ENCODE measurements at regions not wholly inside any gene's neighbourhood (a gene's known extent, or its start where the extent isn't known, plus 50 kb on each side); places are given as distances from the start of the nearest gene placed in this dataset.

DNA sequence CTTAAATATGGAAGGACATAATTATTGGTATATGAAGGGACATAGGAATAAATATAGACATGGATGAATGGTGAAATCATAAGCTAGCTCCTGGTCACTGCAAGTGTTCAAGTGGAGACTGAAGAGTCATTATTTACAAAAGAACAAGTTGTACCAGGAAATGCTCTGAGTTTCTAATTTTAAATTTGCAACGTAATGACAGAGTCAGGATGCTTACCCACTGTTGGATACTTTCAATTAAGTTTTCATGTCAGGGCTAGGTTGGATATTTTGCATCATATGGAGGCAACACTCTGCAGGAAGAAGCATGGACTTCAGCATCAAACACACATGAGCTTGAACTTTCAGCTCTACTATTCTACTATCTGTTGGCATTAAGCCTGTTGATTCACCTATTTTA is 499.6 kb upstream of the C1orf87 start:
- TF ChIP-seq ZNF8 (CRISPR knock-in tag; IDR thresholded peaks at IDR 0.05) = no peak
- no peak for TF ChIP-seq ZC3H10 (CRISPR knock-in tag; IDR thresholded peaks at IDR 0.05)
- TF ChIP-seq, protein P1, sequence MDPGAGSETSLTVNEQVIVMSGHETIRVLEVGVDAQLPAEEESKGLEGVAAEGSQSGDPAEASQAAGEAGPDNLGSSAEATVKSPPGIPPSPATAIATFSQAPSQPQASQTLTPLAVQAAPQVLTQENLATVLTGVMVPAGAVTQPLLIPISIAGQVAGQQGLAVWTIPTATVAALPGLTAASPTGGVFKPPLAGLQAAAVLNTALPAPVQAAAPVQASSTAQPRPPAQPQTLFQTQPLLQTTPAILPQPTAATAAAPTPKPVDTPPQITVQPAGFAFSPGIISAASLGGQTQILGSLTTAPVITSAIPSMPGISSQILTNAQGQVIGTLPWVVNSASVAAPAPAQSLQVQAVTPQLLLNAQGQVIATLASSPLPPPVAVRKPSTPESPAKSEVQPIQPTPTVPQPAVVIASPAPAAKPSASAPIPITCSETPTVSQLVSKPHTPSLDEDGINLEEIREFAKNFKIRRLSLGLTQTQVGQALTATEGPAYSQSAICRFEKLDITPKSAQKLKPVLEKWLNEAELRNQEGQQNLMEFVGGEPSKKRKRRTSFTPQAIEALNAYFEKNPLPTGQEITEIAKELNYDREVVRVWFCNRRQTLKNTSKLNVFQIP (CRISPR knock-in tag; IDR thresholded peaks at IDR 0.05; ENCODE audit: borderline replicate concordance, low read depth) = no peak
- TF ChIP-seq OSR1 (CRISPR knock-in tag; IDR thresholded peaks at IDR 0.05) = no peak
- TF ChIP-seq CSDC2 (CRISPR knock-in tag; IDR thresholded peaks at IDR 0.05) = no peak
- TF ChIP-seq GLIS3 (CRISPR knock-in tag; IDR thresholded peaks at IDR 0.05) = no peak
- TF ChIP-seq ESRRG (CRISPR knock-in tag; IDR thresholded peaks at IDR 0.05) = no peak
- TF ChIP-seq PPARA (CRISPR knock-in tag; IDR thresholded peaks at IDR 0.05; ENCODE audit: borderline replicate concordance) = no peak
- TF ChIP-seq SNAI2 (CRISPR knock-in tag; IDR thresholded peaks at IDR 0.05) = no peak
- no peak for TF ChIP-seq ZNF70 (CRISPR knock-in tag; IDR thresholded peaks at IDR 0.05)
- TF ChIP-seq BACH2 (CRISPR knock-in tag; IDR thresholded peaks at IDR 0.05; ENCODE audit: borderline replicate concordance) = no peak
- TF ChIP-seq RARB (CRISPR knock-in tag; IDR thresholded peaks at IDR 0.05) = no peak
- TF ChIP-seq ZFP30 (CRISPR knock-in tag; IDR thresholded peaks at IDR 0.05) = no peak
- no peak for TF ChIP-seq TOX (CRISPR knock-in tag; IDR thresholded peaks at IDR 0.05; ENCODE audit: borderline replicate concordance)
- no peak for ATAC-seq

DNA sequence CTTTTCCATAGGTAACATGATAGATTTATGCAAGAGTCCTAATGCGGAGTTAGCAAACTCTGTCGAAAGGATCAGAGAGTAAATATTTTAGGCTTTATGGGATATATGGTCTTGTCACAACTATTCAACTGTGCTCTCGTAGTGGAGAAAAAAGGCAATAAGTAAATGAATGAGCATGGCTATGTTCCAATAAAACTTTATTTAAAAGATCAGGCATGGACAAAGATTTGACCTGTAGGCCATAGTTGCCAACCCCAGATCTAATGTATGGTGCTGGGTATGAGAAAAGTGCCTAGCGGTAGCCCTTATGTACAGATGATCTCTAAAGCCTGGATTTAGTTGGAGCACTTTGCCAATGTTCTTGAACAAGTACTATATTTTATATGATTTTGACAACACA is 498.8 kb upstream of the C1orf87 start:
- no peak for TF ChIP-seq TCF4 (CRISPR knock-in tag; IDR thresholded peaks at IDR 0.05; ENCODE audit: borderline replicate concordance)
- TF ChIP-seq, protein P2, sequence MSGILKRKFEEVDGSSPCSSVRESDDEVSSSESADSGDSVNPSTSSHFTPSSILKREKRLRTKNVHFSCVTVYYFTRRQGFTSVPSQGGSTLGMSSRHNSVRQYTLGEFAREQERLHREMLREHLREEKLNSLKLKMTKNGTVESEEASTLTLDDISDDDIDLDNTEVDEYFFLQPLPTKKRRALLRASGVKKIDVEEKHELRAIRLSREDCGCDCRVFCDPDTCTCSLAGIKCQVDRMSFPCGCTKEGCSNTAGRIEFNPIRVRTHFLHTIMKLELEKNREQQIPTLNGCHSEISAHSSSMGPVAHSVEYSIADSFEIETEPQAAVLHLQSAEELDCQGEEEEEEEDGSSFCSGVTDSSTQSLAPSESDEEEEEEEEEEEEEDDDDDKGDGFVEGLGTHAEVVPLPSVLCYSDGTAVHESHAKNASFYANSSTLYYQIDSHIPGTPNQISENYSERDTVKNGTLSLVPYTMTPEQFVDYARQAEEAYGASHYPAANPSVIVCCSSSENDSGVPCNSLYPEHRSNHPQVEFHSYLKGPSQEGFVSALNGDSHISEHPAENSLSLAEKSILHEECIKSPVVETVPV (CRISPR knock-in tag; IDR thresholded peaks at IDR 0.05) = no peak
- TF ChIP-seq TOX (CRISPR knock-in tag; IDR thresholded peaks at IDR 0.05; ENCODE audit: borderline replicate concordance) = no peak
- no peak for TF ChIP-seq ESRRG (CRISPR knock-in tag; IDR thresholded peaks at IDR 0.05)
- TF ChIP-seq, protein P3, sequence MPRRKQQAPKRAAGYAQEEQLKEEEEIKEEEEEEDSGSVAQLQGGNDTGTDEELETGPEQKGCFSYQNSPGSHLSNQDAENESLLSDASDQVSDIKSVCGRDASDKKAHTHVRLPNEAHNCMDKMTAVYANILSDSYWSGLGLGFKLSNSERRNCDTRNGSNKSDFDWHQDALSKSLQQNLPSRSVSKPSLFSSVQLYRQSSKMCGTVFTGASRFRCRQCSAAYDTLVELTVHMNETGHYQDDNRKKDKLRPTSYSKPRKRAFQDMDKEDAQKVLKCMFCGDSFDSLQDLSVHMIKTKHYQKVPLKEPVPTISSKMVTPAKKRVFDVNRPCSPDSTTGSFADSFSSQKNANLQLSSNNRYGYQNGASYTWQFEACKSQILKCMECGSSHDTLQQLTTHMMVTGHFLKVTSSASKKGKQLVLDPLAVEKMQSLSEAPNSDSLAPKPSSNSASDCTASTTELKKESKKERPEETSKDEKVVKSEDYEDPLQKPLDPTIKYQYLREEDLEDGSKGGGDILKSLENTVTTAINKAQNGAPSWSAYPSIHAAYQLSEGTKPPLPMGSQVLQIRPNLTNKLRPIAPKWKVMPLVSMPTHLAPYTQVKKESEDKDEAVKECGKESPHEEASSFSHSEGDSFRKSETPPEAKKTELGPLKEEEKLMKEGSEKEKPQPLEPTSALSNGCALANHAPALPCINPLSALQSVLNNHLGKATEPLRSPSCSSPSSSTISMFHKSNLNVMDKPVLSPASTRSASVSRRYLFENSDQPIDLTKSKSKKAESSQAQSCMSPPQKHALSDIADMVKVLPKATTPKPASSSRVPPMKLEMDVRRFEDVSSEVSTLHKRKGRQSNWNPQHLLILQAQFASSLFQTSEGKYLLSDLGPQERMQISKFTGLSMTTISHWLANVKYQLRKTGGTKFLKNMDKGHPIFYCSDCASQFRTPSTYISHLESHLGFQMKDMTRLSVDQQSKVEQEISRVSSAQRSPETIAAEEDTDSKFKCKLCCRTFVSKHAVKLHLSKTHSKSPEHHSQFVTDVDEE (CRISPR knock-in tag; IDR thresholded peaks at IDR 0.05) = no peak
- no peak for TF ChIP-seq GLIS3 (CRISPR knock-in tag; IDR thresholded peaks at IDR 0.05)
- TF ChIP-seq, protein P4, sequence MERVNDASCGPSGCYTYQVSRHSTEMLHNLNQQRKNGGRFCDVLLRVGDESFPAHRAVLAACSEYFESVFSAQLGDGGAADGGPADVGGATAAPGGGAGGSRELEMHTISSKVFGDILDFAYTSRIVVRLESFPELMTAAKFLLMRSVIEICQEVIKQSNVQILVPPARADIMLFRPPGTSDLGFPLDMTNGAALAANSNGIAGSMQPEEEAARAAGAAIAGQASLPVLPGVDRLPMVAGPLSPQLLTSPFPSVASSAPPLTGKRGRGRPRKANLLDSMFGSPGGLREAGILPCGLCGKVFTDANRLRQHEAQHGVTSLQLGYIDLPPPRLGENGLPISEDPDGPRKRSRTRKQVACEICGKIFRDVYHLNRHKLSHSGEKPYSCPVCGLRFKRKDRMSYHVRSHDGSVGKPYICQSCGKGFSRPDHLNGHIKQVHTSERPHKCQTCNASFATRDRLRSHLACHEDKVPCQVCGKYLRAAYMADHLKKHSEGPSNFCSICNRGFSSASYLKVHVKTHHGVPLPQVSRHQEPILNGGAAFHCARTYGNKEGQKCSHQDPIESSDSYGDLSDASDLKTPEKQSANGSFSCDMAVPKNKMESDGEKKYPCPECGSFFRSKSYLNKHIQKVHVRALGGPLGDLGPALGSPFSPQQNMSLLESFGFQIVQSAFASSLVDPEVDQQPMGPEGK (CRISPR knock-in tag; IDR thresholded peaks at IDR 0.05; ENCODE audit: borderline replicate concordance) = no peak
- TF ChIP-seq SNAI2 (CRISPR knock-in tag; IDR thresholded peaks at IDR 0.05) = no peak
- no peak for TF ChIP-seq CSDC2 (CRISPR knock-in tag; IDR thresholded peaks at IDR 0.05)
- ATAC-seq = no peak

DNA sequence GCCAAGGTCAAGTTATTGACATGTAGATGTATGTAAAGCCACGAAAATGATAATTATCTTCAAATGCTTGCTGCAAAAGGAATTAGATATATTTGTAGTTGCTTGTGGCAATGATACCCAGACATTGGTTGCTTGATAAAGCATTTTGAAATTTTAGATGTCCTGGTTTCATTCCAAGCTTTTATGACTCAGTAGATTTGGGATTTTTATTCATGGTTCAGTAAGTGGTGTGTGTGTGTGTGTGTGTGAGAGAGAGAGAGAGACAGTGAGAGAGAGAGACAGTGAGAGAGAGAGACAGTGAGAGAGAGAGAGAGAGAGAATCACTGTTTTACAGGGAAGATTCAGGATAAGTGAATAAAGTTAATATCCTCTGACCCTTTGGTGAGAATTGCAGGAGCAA is 498.2 kb upstream of the C1orf87 start:
- ATAC-seq = peak; percentile 24; the same call in 2 of the 3 replicates
- TF ChIP-seq, protein P4 (CRISPR knock-in tag; IDR thresholded peaks at IDR 0.05; ENCODE audit: borderline replicate concordance) = no peak
- TF ChIP-seq ISL1 (CRISPR knock-in tag; IDR thresholded peaks at IDR 0.05) (peak; percentile 32; the same call in 1 of the 2 replicates), BACH2 (CRISPR knock-in tag; IDR thresholded peaks at IDR 0.05; ENCODE audit: borderline replicate concordance) (no peak)

DNA sequence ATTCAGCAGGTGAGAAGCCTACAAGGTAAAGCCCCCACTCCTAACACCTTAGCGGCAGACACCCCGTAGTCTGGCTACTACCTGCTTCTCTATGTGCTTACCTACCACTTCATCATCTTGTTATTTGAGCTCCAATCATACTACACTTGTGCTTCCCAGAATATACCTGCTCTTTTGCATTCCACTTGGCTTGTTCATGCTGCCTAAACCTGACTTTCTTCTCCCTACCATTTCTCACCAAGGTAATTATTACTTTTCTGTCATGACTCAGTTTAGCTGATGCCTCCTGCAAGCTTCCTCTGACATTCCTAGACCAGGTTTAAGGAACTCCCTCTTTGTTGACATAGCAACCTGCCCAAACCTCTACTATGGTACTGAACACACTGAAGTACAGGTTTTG is 495.6 kb upstream of the C1orf87 start:
- TF ChIP-seq, protein P4 (CRISPR knock-in tag; IDR thresholded peaks at IDR 0.05; ENCODE audit: borderline replicate concordance) = no peak
- no peak for TF ChIP-seq BACH2 (CRISPR knock-in tag; IDR thresholded peaks at IDR 0.05; ENCODE audit: borderline replicate concordance)
- TF ChIP-seq RARB (CRISPR knock-in tag; IDR thresholded peaks at IDR 0.05) = no peak
- TF ChIP-seq ZNF8 (CRISPR knock-in tag; IDR thresholded peaks at IDR 0.05) = no peak
- no peak for ATAC-seq
